ENCODE measurements at regions not wholly inside any gene's neighbourhood (a gene's known extent, or its start where the extent isn't known, plus 50 kb on each side); places are given as distances from the start of the nearest gene placed in this dataset.

DNA sequence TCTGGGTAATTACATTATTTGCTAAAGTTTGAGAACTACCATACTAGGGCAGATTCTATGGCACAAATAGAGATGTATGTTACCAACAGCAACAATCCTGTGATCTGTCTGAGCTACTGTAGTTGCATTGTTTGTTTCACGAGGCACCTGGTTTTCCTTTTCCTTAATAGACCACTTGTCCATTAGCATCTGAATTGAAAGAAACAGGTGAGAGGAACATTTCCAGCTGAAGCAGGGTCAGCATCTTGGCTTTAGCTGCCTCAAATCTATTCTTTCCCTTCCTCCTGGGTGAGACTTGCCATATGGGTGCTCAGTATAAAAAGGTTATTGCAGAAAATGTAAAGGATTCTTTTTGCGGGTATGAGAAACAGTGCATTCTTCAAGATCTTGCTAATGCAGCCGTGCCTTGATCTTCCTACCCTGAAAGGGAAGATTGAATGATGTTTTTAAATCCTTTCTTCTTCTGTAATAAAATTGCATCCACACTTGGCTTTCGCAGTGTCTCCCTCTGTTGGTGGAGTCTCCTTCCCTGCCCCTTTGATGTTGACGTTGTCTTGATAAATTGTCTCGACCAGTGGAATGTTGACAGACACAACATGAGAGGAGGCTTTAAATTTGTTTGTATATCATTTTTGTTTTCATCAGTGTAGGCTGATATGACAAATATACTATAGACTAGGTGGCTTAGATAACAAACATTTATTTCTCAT lies 118.0 kb upstream of the BRINP1 start:
- 36 to 40% methylated on average over 6 of the region's 6 CpGs for WGBS, 2 donors
- ATAC-seq, result no peak
- Histone ChIP-seq H3K4me1 (no peaks in the 10 kb centered on the region), H3K27ac (no peak overlapping the region), H3K36me3 (no peaks in the 10 kb centered on the region), H3K4me3 (no peak overlapping the region), H3K9me3 (no peaks in the 10 kb centered on the region), H3K27me3 (no peaks in the 10 kb centered on the region)
- intact Hi-C loops (cut with DNase I), result no loop called here
- no peak for FAIRE-seq
- TF ChIP-seq, protein P1, sequence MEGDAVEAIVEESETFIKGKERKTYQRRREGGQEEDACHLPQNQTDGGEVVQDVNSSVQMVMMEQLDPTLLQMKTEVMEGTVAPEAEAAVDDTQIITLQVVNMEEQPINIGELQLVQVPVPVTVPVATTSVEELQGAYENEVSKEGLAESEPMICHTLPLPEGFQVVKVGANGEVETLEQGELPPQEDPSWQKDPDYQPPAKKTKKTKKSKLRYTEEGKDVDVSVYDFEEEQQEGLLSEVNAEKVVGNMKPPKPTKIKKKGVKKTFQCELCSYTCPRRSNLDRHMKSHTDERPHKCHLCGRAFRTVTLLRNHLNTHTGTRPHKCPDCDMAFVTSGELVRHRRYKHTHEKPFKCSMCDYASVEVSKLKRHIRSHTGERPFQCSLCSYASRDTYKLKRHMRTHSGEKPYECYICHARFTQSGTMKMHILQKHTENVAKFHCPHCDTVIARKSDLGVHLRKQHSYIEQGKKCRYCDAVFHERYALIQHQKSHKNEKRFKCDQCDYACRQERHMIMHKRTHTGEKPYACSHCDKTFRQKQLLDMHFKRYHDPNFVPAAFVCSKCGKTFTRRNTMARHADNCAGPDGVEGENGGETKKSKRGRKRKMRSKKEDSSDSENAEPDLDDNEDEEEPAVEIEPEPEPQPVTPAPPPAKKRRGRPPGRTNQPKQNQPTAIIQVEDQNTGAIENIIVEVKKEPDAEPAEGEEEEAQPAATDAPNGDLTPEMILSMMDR (IDR thresholded peaks at IDR 0.05), result no peak
- DNase-seq, result no peak

DNA sequence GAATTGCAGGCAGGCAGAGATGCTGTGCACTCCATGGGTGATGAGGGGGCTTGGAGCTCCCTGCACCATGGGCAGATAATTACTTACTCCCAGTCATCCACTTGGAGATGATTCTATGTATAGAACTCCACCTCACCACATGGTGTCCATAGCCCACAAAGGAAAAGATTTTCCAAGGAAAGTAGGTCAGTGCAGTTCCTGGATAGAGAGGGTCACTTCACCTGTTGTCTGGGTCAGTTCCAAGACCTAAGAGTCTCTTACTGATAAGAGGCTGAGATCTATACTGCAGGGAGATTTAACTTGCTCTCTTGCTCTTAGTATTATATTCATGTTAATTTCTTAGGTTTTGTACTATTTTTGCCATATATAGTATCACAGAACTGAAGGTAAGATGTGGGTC lies 113.9 kb upstream of the BRINP1 start:
- Histone ChIP-seq H3K27ac (no peak overlapping the region), H3K4me1 (no peaks in the 10 kb centered on the region), H3K36me3 (no peaks in the 10 kb centered on the region), H3K4me3 (no peak overlapping the region), H3K9me3 (no peaks in the 10 kb centered on the region), H3K27me3 (no peaks in the 10 kb centered on the region)
- DNase-seq (no peak), ATAC-seq (no peak), FAIRE-seq (no peak)
- TF ChIP-seq, protein P1 (IDR thresholded peaks at IDR 0.05), result no peak
- intact Hi-C loops (cut with DNase I), result no loop called here

DNA sequence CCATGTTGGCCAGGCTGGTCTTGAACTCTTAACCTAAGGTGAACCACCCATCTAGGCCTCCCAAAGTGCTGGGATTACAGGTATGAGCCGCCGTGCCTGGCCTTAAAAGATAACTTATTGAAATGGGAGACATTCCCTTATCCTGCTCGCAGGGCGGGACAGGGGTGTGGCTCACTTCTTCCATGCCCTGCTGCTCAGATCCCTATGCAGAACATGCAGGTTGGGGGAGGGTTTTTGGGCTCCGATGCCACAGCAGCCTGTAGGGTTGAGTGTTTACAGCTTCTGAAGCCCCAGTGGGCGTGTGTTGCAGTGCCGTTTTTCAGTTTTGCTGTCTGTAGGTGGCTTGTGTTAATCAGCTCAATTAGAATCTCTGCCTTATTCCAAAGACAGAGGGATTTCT lies 108.0 kb upstream of the BRINP1 start:
- intact Hi-C loops (cut with DNase I), result no loop called here
- TF ChIP-seq, protein P1 (IDR thresholded peaks at IDR 0.05), result no peak
- ATAC-seq (no peak), DNase-seq (no peak), FAIRE-seq (no peak)
- Histone ChIP-seq H3K9me3 (no peaks in the 10 kb centered on the region), H3K27ac (no peak overlapping the region), H3K4me1 (no peaks in the 10 kb centered on the region), H3K4me3 (no peak overlapping the region), H3K27me3 (no peaks in the 10 kb centered on the region), H3K36me3 (no peaks in the 10 kb centered on the region)
- WGBS, 2 donors, result 69 to 76% methylated on average over 7 of the region's 7 CpGs

DNA sequence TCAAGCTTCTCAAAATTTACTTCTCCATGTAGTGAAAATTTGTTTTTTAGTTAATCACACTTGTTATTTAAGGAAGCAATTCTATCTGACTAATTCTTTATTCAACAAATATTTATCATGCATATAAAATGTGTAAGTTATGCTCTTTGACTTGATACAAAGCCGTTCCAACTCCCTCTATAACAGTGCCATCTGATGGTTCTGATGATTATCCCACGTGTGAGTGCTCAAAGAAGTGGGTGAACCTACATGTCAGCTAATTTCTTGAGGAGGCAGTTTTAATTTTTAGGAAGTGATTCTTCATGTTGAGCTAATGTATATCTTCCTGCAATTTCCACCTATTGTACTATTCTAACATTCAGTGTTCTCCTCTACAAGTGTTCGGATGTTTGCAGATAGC lies 88.8 kb upstream of the BRINP1 start:
- no peaks in the 10 kb centered on the region for H3K9me3 ChIP-seq
- 28 to 40% methylated on average over 3 of the region's 3 CpGs for WGBS, 2 donors
- no peaks in the 10 kb centered on the region for H3K4me1 ChIP-seq
- H3K4me3 ChIP-seq, result no peak overlapping the region
- TF ChIP-seq, protein P1 (IDR thresholded peaks at IDR 0.05), result no peak
- ATAC-seq, result no peak
- no peaks in the 10 kb centered on the region for H3K27me3 ChIP-seq
- DNase-seq, result no peak
- H3K27ac ChIP-seq, result no peak overlapping the region
- FAIRE-seq, result no peak
- intact Hi-C loops (cut with DNase I), result no loop called here
- H3K36me3 ChIP-seq, result no peaks in the 10 kb centered on the region

DNA sequence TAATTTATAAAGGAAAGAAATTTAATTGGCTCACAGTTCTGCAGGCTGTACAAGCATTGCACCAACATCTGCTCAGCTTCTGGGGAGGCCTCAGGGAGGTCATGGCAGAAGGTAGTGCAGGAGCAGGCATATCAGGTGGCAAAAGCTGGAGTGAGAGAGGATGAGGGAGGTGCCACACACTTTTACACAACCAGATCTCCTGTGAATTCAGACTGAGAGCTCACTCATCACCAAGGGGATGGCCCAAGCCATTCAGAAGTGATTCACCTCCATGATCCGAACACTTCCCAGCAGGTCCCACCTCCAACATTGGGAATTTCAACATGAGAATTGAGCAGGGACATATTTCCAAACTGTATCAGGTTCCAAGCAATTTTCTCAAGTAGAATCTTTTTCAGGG lies 84.7 kb upstream of the BRINP1 start:
- intact Hi-C loops (cut with DNase I), result no loop called here
- no peaks in the 10 kb centered on the region for H3K36me3 ChIP-seq
- no peaks in the 10 kb centered on the region for H3K9me3 ChIP-seq
- ATAC-seq, result no peak
- no peak for DNase-seq
- WGBS, 2 donors, result 64 to 78% methylated on average over 1 of the region's 1 CpG
- H3K27ac ChIP-seq, result no peak overlapping the region
- no peaks in the 10 kb centered on the region for H3K4me1 ChIP-seq
- TF ChIP-seq, protein P1 (IDR thresholded peaks at IDR 0.05), result no peak
- H3K27me3 ChIP-seq, result no peaks in the 10 kb centered on the region
- no peak for FAIRE-seq
- H3K4me3 ChIP-seq, result no peak overlapping the region
